ENCODE measurements at regions not wholly inside any gene's neighbourhood (a gene's known extent, or its start where the extent isn't known, plus 50 kb on each side); places are given as distances from the start of the nearest gene placed in this dataset.

- Histone ChIP-seq H3K9me3 (ENCODE audit: control insufficient read depth, insufficient read depth, low read length) (no peaks in the 10 kb centered on the region), H3K27ac (ENCODE audit: low read depth, low read length) (no peak overlapping the region), H4K20me1 (ENCODE audit: control insufficient read depth, insufficient read depth, low read depth, low read length) (no peaks in the 10 kb centered on the region), H3F3A (ENCODE audit: control insufficient read depth, insufficient read depth) (no peaks in the 10 kb centered on the region), H3K9me2 (replicated peaks; ENCODE audit: control insufficient read depth, low read length) (no peaks in the 10 kb centered on the region), H3K4me3 (ENCODE audit: low read length) (no peak overlapping the region), H3K4me1 (ENCODE audit: control insufficient read depth, low read length) (no peaks in the 10 kb centered on the region), H3K4me2 (ENCODE audit: low read length) (no peak overlapping the region), H3K27me3 (ENCODE audit: control insufficient read depth, low read length) (no peaks in the 10 kb centered on the region), H3K36me3 (ENCODE audit: control insufficient read depth, low read length) (no peaks in the 10 kb centered on the region), H3K79me2 (ENCODE audit: control insufficient read depth, low read length) (no peaks in the 10 kb centered on the region)
- TF ChIP-seq EZH2phosphoT487 (IDR thresholded peaks at IDR 0.05; ENCODE audit: borderline replicate concordance, low read length) = no peak
- no peak for TF ChIP-seq CTCF (IDR thresholded peaks at IDR 0.05; ENCODE audit: low read depth, low read length, poor library complexity, severe bottlenecking)
Measured at GRCh38 chr3:94294806-94295205, 231.9 kb downstream of the NSUN3 start.

DNA sequence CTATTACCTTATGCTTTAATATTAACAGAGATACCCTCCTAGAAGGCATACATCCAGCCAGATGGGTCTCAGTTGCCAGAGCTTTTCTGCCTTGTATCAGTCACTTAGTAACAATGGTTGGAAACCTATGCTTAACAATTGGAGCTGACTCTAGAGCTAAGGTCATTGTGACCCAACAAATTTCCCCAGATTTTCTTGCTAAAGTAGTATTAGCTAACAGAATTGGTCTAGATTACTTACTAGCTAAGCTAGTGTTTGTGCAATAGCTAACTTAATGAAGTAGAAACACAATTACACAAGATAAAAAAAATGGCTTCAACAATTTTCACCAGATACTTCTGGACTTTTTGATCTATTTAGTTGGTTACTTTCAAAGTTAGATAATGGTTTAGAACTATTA is 236.9 kb downstream of the NSUN3 start:
- no peak overlapping the region for H3K27ac ChIP-seq (ENCODE audit: low read depth, low read length)

GRCh38 chr3:94301366-94301765 is 238.5 kb downstream of the NSUN3 start:
- Histone ChIP-seq H3K4me2 (ENCODE audit: low read length) (no peak overlapping the region), H3K79me2 (ENCODE audit: control insufficient read depth, low read length) (no peaks in the 10 kb centered on the region), H4K20me1 (ENCODE audit: control insufficient read depth, insufficient read depth, low read depth, low read length) (no peaks in the 10 kb centered on the region), H3K4me1 (ENCODE audit: control insufficient read depth, low read length) (no peaks in the 10 kb centered on the region), H3K27ac (ENCODE audit: low read depth, low read length) (no peak overlapping the region), H3K4me3 (ENCODE audit: low read length) (no peak overlapping the region), H3K9me2 (replicated peaks; ENCODE audit: control insufficient read depth, low read length) (no peaks in the 10 kb centered on the region), H3K27me3 (ENCODE audit: control insufficient read depth, low read length) (no peaks in the 10 kb centered on the region), H3F3A (ENCODE audit: control insufficient read depth, insufficient read depth) (no peaks in the 10 kb centered on the region), H3K36me3 (ENCODE audit: control insufficient read depth, low read length) (no peaks in the 10 kb centered on the region), H3K9me3 (ENCODE audit: control insufficient read depth, insufficient read depth, low read length) (no peaks in the 10 kb centered on the region)
- TF ChIP-seq EZH2phosphoT487 (IDR thresholded peaks at IDR 0.05; ENCODE audit: borderline replicate concordance, low read length) (no peak), CTCF (IDR thresholded peaks at IDR 0.05; ENCODE audit: low read depth, low read length, poor library complexity, severe bottlenecking) (no peak)

More for the DNA sequence above, 236.9 kb downstream of the NSUN3 start:
- Histone ChIP-seq H4K20me1 (ENCODE audit: control insufficient read depth, insufficient read depth, low read depth, low read length) (no peaks in the 10 kb centered on the region), H3K4me2 (ENCODE audit: low read length) (no peak overlapping the region), H3K9me3 (ENCODE audit: control insufficient read depth, insufficient read depth, low read length) (no peaks in the 10 kb centered on the region), H3K4me1 (ENCODE audit: control insufficient read depth, low read length) (no peaks in the 10 kb centered on the region), H3K79me2 (ENCODE audit: control insufficient read depth, low read length) (no peaks in the 10 kb centered on the region), H3F3A (ENCODE audit: control insufficient read depth, insufficient read depth) (no peaks in the 10 kb centered on the region), H3K9me2 (replicated peaks; ENCODE audit: control insufficient read depth, low read length) (no peaks in the 10 kb centered on the region), H3K4me3 (ENCODE audit: low read length) (no peak overlapping the region), H3K27me3 (ENCODE audit: control insufficient read depth, low read length) (no peaks in the 10 kb centered on the region), H3K36me3 (ENCODE audit: control insufficient read depth, low read length) (no peaks in the 10 kb centered on the region)
- TF ChIP-seq CTCF (IDR thresholded peaks at IDR 0.05; ENCODE audit: low read depth, low read length, poor library complexity, severe bottlenecking) (no peak), EZH2phosphoT487 (IDR thresholded peaks at IDR 0.05; ENCODE audit: borderline replicate concordance, low read length) (no peak)

GRCh38 chr3:94303266-94303665 is 240.4 kb downstream of the NSUN3 start:
- H3F3A ChIP-seq (ENCODE audit: control insufficient read depth, insufficient read depth) = no peaks in the 10 kb centered on the region
- no peak overlapping the region for H3K4me3 ChIP-seq (ENCODE audit: low read length)
- H3K9me2 ChIP-seq (replicated peaks; ENCODE audit: control insufficient read depth, low read length) = no peaks in the 10 kb centered on the region
- no peaks in the 10 kb centered on the region for H4K20me1 ChIP-seq (ENCODE audit: control insufficient read depth, insufficient read depth, low read depth, low read length)
- no peaks in the 10 kb centered on the region for H3K36me3 ChIP-seq (ENCODE audit: control insufficient read depth, low read length)
- H3K4me1 ChIP-seq (ENCODE audit: control insufficient read depth, low read length) = no peaks in the 10 kb centered on the region
- no peak overlapping the region for H3K27ac ChIP-seq (ENCODE audit: low read depth, low read length)
- no peaks in the 10 kb centered on the region for H3K79me2 ChIP-seq (ENCODE audit: control insufficient read depth, low read length)
- H3K9me3 ChIP-seq (ENCODE audit: control insufficient read depth, insufficient read depth, low read length) = no peaks in the 10 kb centered on the region
- H3K4me2 ChIP-seq (ENCODE audit: low read length) = no peak overlapping the region
- TF ChIP-seq EZH2phosphoT487 (IDR thresholded peaks at IDR 0.05; ENCODE audit: borderline replicate concordance, low read length) = no peak
- no peak for TF ChIP-seq CTCF (IDR thresholded peaks at IDR 0.05; ENCODE audit: low read depth, low read length, poor library complexity, severe bottlenecking)
- no peaks in the 10 kb centered on the region for H3K27me3 ChIP-seq (ENCODE audit: control insufficient read depth, low read length)

All from DOHH2 (cell line).